Colonic mucosa (tissue), 4 donors: ENCODE measurements at regions not wholly inside any gene's neighbourhood (a gene's known extent, or its start where the extent isn't known, plus 50 kb on each side); places are given as distances from the start of the nearest gene placed in this dataset.

Experiments
- DNase-seq: peaks from one replicate; pipeline ENCODE4 v3.0.0-alpha.2; 2020
- H3K27ac ChIP-seq: fragments of 200-600 bp; one replicate; pipeline ENCODE4 v1.8.0; 2021
- H3K27me3 ChIP-seq: fragments of 200-600 bp; one replicate; pipeline ENCODE4 v1.8.0; 2021
- H3K36me3 ChIP-seq: fragments of 200-600 bp; one replicate; pipeline ENCODE4 v1.8.0; 2021
- H3K4me1 ChIP-seq: fragments of 200-600 bp; one replicate; pipeline ENCODE4 v1.8.0; 2021; ENCODE audit warnings: mild to moderate bottlenecking
- H3K4me3 ChIP-seq: fragments of 200-600 bp; one replicate; pipeline ENCODE4 v1.8.0; 2021
- H3K9ac ChIP-seq, 2 donors: one replicate each; pipeline ENCODE4 v1.7.0; 2013; ENCODE audit warnings: control low read depth in 2 of 2, low read depth in 2 of 2, low read length in 2 of 2
- H3K9me3 ChIP-seq: fragments of 200-600 bp; one replicate; pipeline ENCODE4 v1.8.0; 2021
- CTCF ChIP-seq: fragments of 200-600 bp; IDR thresholded peaks from one replicate; pipeline ENCODE4 v1.8.0; 2022; ENCODE audit warnings: antibody characterized with exemption, mild to moderate bottlenecking
- intact Hi-C: fragments of 100-400 bp; cut with DNase I; formaldehyde crosslinking; loops from one replicate; pipeline ENCODE4 v1.14.1; 2022
- donor health status: healthy.
- donor health status: DM: no; HTN: no; CAD: no.
- donor health status: DM: no; HTN: no; CAD: no.

- H3K9me3 ChIP-seq, result no peaks in the 10 kb centered on the region
- no peak overlapping the region for H3K27ac ChIP-seq
- intact Hi-C loops, result no loop called here
- H3K4me1 ChIP-seq, result no peaks in the 10 kb centered on the region
- no peak for TF ChIP-seq CTCF
- no peak overlapping the region for H3K9ac ChIP-seq
- no peaks in the 10 kb centered on the region for H3K27me3 ChIP-seq
- DNase-seq, result no peak
- no peak overlapping the region for H3K4me3 ChIP-seq
- H3K36me3 ChIP-seq, result no peaks in the 10 kb centered on the region
Measured at GRCh38 chr14:26959972-26960660, 362.3 kb upstream of the NOVA1 start.

- no peaks in the 10 kb centered on the region for H3K4me1 ChIP-seq
- H3K36me3 ChIP-seq, result no peaks in the 10 kb centered on the region
- intact Hi-C loops, result no loop called here
- H3K27me3 ChIP-seq, result no peaks in the 10 kb centered on the region
- no peak overlapping the region for H3K4me3 ChIP-seq
- no peaks in the 10 kb centered on the region for H3K9me3 ChIP-seq
- DNase-seq, result no peak
- TF ChIP-seq CTCF, result no peak
- H3K27ac ChIP-seq, result no peak overlapping the region
- no peak overlapping the region for H3K9ac ChIP-seq
Measured at GRCh38 chr14:26963711-26964110, 365.9 kb upstream of the NOVA1 start.

- H3K9ac ChIP-seq, result no peak overlapping the region
- DNase-seq, result no peak
- no peak overlapping the region for H3K27ac ChIP-seq
- intact Hi-C loops, result no loop called here
- no peaks in the 10 kb centered on the region for H3K27me3 ChIP-seq
- no peaks in the 10 kb centered on the region for H3K36me3 ChIP-seq
- no peaks in the 10 kb centered on the region for H3K9me3 ChIP-seq
- no peak overlapping the region for H3K4me3 ChIP-seq
- no peak for TF ChIP-seq CTCF
- no peaks in the 10 kb centered on the region for H3K4me1 ChIP-seq
Measured at GRCh38 chr14:26965490-26965889, 367.7 kb upstream of the NOVA1 start.

- H3K4me3 ChIP-seq, result no peak overlapping the region
- no peak for TF ChIP-seq CTCF
- H3K4me1 ChIP-seq, result no peaks in the 10 kb centered on the region
- no peak for DNase-seq
- H3K36me3 ChIP-seq, result no peaks in the 10 kb centered on the region
- no peaks in the 10 kb centered on the region for H3K9me3 ChIP-seq
- no peaks in the 10 kb centered on the region for H3K27me3 ChIP-seq
- no peak overlapping the region for H3K27ac ChIP-seq
- intact Hi-C loops, result no loop called here
- H3K9ac ChIP-seq, result no peak overlapping the region
Measured at GRCh38 chr14:26966908-26967307, 369.1 kb upstream of the NOVA1 start.

- intact Hi-C loops, result no loop called here
- Histone ChIP-seq H3K9me3 (no peaks in the 10 kb centered on the region), H3K27ac (no peak overlapping the region), H3K9ac (no peak overlapping the region), H3K27me3 (no peaks in the 10 kb centered on the region), H3K36me3 (no peaks in the 10 kb centered on the region), H3K4me3 (no peak overlapping the region), H3K4me1 (no peaks in the 10 kb centered on the region)
- TF ChIP-seq CTCF, result no peak
- no peak for DNase-seq
Measured at GRCh38 chr14:26974965-26975364, 377.1 kb upstream of the NOVA1 start.
